NCI-H526 (cell line): ENCODE measurements at regions not wholly inside any gene's neighbourhood (a gene's known extent, or its start where the extent isn't known, plus 50 kb on each side); places are given as distances from the start of the nearest gene placed in this dataset.
"Not testable (repeated sequence)": the region's sequence is repeated elsewhere in the genome, so short reads cannot be mapped to it uniquely, and the experiment has no call there.

Source experiments
- DNase-seq, 2 experiments: peaks; one replicate each; lab custom pipeline; 2025; lab: John Stamatoyannopoulos, UW

DNA sequence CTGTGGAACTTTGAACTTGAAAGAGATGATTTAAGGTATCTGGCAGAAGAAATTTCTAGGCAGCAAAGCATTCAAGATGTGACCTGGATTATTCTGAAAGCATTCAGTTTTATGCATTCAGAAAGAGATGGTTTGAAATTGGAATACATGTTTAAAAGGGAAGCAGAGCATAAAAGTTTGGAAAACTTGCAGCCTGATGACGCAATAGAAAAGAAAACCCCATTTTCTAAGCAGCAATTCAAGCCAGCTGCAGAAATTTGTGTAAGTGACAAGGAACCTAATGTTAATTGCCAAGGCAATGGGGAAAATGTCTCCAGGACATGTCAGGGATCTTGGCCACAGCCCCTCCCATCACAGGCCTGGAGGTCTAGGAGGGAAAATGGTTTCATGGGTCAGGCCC lies 354.0 kb downstream of the ZNF326 start:
- DNase-seq = no peak

- not testable (repeated sequence) for DNase-seq
Observed at GRCh38 chr1:90348459-90348858, 353.5 kb downstream of the ZNF326 start.

GRCh38 chr1:90347366-90347765 lies 352.5 kb downstream of the ZNF326 start:
- no peak for DNase-seq

DNA sequence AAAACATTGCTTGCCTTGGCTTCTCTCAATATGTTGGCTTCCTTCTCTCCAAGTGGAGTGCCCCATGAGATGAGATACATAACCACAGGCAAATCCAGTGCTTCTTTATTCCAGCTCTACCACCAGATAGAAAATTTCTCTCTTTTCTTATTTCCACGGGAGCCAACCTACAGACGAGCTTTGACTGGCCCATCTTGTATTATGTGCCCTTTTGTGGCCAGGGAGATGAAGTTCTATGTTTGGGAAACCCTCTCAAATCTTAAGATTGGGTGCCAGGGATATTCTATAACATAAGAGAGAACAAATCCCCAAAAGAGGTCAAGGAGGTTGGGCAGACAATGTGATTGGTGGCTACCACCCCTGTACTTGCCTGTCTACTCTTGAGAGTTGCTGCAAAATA lies 351.8 kb downstream of the ZNF326 start:
- DNase-seq = no peak

DNA sequence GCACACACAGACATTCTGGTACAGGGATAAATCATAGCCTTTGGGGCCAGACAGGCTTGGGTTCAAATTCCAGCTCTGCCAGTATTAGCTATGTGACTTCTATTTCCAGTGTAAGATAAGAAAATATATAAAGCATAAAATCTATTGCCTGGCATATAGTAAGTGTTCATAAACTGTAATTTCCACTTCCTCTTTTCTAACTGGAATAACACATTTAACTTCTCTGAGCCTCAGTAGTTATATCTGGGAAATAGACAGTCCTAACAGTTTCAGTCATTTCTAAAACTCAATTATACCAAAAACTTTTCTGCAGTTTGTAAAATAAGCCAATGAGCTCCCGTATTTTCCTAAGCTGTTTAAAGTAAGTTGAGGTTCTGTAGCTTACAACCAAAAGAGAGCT lies 351.4 kb downstream of the ZNF326 start:
- DNase-seq = no peak

DNA sequence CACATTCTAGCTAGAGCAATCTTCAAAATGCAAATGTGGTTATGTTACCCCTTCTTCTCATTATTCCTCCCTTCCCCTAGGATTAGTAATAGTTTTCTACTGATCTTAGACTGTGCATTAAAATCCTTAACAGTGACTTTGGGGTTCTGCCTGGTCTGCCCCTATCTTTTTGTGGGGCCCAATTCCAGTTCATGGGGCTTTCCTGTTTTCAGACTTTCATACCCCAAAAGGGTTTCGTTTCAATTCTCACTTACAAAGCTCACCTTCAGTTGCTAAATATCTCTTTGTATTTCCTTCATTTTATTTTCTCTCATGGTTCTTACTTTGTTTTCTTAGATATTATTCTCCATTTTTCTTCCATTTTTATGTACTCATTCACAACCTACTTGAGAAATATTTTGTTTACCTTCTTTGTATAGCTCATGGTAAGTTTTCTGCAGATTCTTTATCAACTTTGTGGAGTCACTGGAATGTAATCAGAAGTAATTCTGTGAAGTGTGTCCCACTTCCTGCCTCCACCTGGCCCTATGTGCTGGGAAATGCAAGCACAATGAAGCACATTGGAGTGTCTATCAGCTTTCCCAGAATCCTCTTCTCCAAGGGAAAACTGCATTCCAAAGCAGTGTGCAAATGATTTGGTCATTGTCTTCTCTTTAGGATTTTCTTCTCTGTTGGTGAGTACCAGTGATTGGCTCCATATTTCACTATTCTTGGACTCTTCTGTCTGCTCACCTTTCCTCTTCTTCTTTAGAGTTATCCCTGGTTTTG lies 350.2 kb downstream of the ZNF326 start:
- DNase-seq = no peak

DNA sequence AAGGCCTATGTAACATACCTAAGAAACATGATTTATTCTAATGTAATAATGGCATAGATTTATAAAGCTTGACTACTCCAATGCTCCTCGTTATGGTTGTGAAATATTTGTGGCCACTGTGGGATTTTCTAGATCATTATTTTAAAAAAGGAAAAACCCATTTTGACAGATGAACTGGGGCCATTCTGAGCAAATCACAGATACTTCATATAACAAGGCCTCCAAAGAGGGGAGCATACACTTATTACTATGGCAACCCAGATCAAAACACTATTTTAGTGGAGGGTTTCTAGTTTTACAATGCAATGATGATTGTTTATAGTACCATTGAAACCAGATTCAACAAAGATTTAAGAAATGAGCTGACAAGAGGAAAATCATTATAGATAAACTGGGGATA lies 346.6 kb downstream of the ZNF326 start:
- DNase-seq = no peak

- DNase-seq = peak in 1 of 2 experiments; percentile 20
Observed at GRCh38 chr1:90340606-90341005, 345.7 kb downstream of the ZNF326 start.

DNA sequence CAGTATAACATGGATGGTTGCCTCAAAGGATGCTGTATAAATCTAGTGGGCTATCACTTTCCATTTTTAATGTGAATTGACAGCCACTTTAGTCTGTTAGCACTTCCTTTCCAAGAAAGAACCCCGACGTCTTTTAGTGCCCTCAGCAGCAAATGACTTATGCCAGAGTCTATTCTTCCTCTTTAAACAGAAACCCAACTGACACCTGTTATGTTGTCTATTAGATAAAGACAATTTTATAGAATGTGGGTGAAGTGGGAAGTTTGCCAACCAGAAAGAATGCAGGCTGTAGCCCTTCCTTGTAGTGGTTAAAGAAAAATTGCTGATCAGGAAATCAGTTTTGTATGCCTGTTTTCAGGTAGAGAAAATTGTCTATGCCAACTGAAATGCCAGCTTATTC lies 344.9 kb downstream of the ZNF326 start:
- DNase-seq = no peak

DNA sequence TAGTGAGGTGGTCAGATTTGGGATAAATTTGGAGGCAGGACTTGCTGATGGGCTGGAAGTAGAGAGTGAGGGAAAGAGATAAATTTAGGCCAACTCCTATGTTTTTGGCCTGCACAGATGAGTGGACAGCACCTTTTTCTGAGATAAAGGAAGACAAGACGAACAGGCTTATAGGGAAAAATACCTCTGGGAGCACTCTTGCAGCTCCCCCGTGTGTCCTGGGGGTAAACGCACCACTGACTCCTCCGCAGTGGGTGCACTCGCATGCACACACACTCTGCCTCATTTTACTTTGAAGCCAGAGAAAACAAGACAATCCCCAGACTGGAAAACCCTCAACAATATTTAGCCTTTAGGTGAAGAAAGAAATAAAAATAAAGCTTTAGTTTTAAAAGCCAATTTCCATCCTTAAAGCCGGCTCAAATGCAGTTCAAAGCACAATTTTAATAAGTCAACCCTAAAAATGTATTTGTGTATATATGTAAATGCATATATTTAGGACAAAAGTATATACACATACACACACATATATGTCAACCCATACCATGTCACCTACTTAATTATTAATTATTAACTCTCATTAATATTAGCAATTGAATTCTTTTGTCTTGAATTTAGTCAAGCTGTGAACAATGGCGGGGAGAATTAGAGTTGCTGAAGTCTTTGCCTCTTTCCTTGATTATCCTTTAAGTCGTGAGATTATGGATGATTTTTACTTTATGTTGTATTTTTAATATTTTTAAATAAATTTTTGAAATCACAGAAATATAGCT lies 341.8 kb downstream of the ZNF326 start:
- DNase-seq = no peak

DNA sequence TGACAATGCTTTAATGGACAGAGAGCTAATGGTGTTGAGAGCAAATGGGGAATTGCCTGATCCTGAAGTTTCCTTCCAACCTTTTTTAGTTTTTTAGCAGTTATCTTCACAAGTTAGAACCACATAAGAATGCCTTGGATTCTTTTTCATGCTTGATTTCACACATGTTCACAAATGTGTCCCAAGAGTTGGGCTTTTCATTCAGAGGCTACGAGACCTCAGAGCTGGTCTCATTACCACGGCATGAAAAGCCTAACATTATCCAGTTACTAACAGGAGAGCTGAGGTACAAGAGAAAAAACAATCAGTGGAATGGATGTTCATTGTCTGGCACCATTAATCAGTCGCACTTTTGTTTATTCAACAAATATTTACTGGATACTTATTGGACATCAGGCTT lies 340.6 kb downstream of the ZNF326 start:
- DNase-seq = no peak

DNA sequence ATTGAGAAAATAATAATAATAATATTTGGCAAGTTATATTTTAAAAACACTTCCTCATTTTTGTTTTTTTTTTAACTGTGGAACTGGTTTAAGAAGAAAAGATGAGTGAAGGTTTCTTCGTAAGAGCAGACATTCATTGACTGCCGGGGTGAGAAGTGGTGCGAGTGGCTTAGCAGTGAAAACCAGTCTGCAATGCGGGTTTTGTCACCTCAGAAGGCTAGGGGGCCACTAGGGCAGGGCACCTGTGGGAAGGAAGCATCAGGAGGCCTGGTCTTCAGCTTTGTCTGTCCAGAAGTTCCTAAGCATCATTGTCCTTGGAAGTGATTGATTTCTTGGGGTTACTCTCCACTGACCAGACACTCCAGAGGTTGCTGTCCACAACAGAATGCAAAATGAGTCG lies 339.2 kb downstream of the ZNF326 start:
- no peak for DNase-seq

DNA sequence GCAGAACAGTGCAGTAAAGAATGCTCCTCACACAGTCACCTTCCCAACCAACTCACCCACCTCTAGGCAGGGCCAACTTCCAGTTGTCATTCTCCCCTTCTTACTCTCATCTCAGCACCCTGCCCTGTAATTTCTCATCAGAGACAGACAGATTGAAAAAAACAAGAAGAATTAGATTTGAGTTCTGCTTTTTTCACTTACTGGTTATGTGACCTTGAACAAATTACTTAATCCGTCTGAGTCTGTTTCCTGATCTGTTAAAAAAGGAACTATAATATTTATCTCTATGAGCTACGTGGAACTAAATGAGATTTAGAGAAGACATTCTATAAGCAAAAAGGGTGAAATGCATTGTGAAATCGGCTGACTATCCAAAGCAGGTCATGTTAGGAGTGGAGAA lies 330.3 kb downstream of the ZNF326 start:
- no peak for DNase-seq

DNA sequence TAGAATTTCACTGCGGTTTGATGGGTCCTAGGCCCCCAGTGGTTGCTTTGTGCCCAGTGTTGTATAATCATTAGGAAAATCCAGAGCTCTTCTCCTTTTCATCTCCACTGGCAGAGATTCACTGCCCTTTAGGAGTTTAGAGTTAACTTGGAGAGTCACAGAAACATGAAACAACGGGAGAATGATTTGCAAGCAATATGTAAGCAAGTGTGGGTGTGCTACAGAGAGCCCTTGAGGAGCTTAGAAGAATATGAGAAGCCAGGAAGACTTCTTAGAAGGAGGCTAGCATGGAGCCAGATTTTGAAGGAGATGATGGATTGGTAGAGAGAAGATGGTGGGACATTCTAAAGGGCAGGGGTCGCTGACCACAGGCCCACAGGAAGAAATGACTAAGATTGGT lies 327.3 kb downstream of the ZNF326 start:
- DNase-seq = no peak

GRCh38 chr1:90319918-90320317 lies 325.0 kb downstream of the ZNF326 start:
- DNase-seq = no peak

GRCh38 chr1:90318431-90318830 lies 323.5 kb downstream of the ZNF326 start:
- no peak for DNase-seq

- DNase-seq = no peak
Observed at GRCh38 chr1:90317628-90318027, 322.7 kb downstream of the ZNF326 start.

GRCh38 chr1:90314533-90314932 lies 319.6 kb downstream of the ZNF326 start:
- no peak for DNase-seq

DNA sequence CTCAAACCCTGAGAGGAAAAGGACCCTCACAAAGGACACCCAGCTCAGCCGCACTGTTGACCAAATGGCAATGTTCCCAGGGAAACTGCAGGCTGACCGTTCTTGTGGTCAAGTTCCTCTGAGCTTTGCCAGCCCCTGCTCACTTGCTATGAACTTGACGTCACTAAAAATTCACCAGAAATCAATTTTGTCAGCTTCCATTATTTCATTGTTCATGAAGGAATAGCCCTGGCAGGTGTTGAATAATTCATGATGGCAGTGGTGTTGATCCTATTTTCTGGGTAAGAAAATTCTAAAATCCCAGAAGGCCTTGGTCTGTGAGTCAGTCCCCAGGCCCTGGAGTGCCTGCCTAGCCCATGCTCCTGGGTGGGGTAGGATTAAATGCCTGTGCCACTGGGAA lies 318.9 kb downstream of the ZNF326 start:
- no peak for DNase-seq

GRCh38 chr1:90309806-90310205 lies 314.9 kb downstream of the ZNF326 start:
- DNase-seq = no peak

DNA sequence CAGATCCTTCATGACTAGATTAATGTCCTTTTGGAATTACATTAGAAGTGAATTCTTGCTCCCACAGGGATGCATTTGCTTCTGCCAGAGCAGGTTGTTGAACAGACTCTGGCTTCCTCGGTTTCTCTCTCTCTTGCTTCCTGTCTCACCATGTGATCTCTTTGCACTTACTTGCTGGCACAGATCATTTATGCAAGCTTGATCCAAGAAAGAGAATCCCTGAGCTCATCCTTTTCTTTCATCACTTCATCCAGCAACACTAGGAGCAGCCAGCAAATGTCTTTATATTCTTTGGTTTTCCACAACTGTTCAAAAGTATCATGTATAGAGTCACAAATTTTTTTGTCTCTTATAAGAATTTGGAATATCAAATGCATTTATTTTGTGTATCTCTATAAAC lies 313.5 kb downstream of the ZNF326 start:
- no peak for DNase-seq

- DNase-seq = no peak
Observed at GRCh38 chr1:90305577-90305976, 310.7 kb downstream of the ZNF326 start.

DNA sequence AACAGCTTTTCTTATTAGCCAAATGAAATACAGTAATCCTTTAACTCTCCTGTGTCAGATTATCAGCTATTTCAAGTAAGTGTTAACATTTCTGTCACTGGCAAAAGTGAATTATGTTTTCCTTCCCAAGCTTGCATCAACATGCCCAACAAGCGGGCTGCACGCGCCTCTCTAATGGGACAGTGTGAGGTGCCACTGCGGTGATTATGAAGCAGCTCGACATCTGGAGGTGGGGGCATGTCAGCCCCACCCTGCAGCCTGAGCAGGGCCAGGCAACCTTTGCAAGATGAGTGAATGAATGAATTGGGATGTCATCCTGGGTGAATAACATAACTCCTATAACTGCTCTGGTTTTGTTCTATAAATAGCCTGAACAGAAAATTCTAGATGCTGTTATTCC lies 301.4 kb downstream of the ZNF326 start:
- no peak for DNase-seq

GRCh38 chr1:90295534-90295933 lies 300.6 kb downstream of the ZNF326 start:
- DNase-seq = no peak
